ENCODE measurements at regions not wholly inside any gene's neighbourhood (a gene's known extent, or its start where the extent isn't known, plus 50 kb on each side); places are given as distances from the start of the nearest gene placed in this dataset.

DNA sequence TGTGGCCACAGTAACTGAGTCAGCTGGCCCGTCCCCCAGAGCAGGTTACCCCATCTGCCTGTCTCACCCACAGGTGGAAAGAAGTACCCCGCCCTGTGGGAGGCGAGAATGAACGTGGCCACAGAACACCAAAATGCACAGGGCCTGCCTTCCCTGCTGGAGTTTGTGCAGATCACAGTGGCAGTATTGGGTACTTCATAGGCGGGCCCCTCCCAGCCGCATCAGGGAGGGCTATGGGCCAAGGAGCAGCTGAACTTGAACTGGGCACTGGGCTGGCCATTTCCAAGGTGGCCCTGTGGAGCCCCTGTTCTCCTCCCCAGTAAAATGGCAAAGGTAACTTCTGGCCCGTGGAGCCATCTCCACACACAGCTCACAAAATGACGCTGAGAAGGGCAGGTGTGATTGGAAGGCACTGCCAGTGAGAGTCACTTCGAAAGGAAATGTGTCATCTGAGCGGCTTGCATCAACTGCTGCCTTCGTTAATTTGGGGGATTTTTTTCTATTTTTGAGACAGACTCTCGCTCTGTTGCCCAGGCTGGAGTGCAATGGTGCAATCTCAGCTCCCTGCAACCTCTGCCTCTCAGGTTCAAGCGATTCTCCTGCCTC is 162.9 kb downstream of the ENGASE start:
- H3K4me3 Mint-ChIP-seq, result no peak overlapping the region
- no peaks in the 10 kb centered on the region for H3K36me3 Mint-ChIP-seq (ENCODE audit: low read depth)
- no peaks in the 10 kb centered on the region for H3K9me3 Mint-ChIP-seq
- intact Hi-C loops (cut with micrococcal nuclease), result no loop called here
- peaks cover 2% of the 10 kb centered on the region for H3K27me3 Mint-ChIP-seq
- H3K4me1 Mint-ChIP-seq, result no peaks in the 10 kb centered on the region
- DNase-seq, result no peak
- no peak overlapping the region for H3K27ac Mint-ChIP-seq

GRCh38 chr17:79235808-79236207 is 161.2 kb downstream of the ENGASE start:
- Mint-ChIP-seq H3K27ac (no peak overlapping the region), H3K9me3 (no peaks in the 10 kb centered on the region), H3K27me3 (peaks cover 2% of the 10 kb centered on the region), H3K4me3 (no peak overlapping the region), H3K4me1 (no peaks in the 10 kb centered on the region), H3K36me3 (ENCODE audit: low read depth) (no peaks in the 10 kb centered on the region)
- DNase-seq, result no peak
- intact Hi-C loops (cut with micrococcal nuclease), result no loop called here

GRCh38 chr17:79233916-79234551 is 159.4 kb downstream of the ENGASE start:
- Mint-ChIP-seq H3K4me3 (no peak overlapping the region), H3K9me3 (no peaks in the 10 kb centered on the region), H3K4me1 (no peaks in the 10 kb centered on the region), H3K36me3 (ENCODE audit: low read depth) (no peaks in the 10 kb centered on the region), H3K27ac (no peak overlapping the region), H3K27me3 (no peaks in the 10 kb centered on the region)
- no peak for DNase-seq
- intact Hi-C loops (cut with micrococcal nuclease), result no loop called here

- Mint-ChIP-seq H3K27me3 (no peaks in the 10 kb centered on the region), H3K36me3 (ENCODE audit: low read depth) (no peaks in the 10 kb centered on the region), H3K9me3 (no peaks in the 10 kb centered on the region), H3K27ac (no peak overlapping the region), H3K4me1 (no peaks in the 10 kb centered on the region), H3K4me3 (no peak overlapping the region)
- intact Hi-C loops (cut with micrococcal nuclease), result no loop called here
- DNase-seq, result no peak
Measured at GRCh38 chr17:79232957-79233356, 158.3 kb downstream of the ENGASE start.

GRCh38 chr17:79231766-79232287 is 157.2 kb downstream of the ENGASE start:
- H3K4me1 Mint-ChIP-seq, result no peaks in the 10 kb centered on the region
- H3K27me3 Mint-ChIP-seq, result no peaks in the 10 kb centered on the region
- no peak overlapping the region for H3K4me3 Mint-ChIP-seq
- intact Hi-C loops (cut with micrococcal nuclease), result no loop called here
- H3K36me3 Mint-ChIP-seq (ENCODE audit: low read depth), result no peaks in the 10 kb centered on the region
- no peaks in the 10 kb centered on the region for H3K9me3 Mint-ChIP-seq
- no peak for DNase-seq
- H3K27ac Mint-ChIP-seq, result no peak overlapping the region

DNA sequence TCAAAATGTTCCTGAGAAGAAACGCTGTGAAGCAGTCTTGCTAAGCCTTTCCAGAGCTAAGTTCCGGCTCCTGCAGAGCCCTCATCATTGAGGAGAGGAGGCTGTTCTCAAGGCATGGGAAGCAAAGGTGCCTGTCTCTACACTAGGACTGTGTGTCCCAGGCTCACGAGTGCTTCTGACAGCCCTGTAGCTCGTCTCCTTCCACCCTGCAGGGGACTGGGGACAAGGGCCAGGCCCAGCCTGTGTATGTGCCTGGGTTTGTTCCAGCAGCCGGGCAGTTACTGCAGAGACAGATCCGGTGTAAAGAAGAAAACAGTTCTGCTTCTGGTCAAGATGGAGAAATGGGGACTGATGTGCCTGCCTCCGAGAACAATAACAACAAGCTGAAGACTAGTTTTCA is 156.0 kb downstream of the ENGASE start:
- Mint-ChIP-seq H3K36me3 (ENCODE audit: low read depth) (no peaks in the 10 kb centered on the region), H3K4me3 (no peak overlapping the region), H3K9me3 (no peaks in the 10 kb centered on the region), H3K4me1 (no peaks in the 10 kb centered on the region), H3K27ac (no peak overlapping the region), H3K27me3 (no peaks in the 10 kb centered on the region)
- intact Hi-C loops (cut with micrococcal nuclease), result no loop called here
- DNase-seq, result no peak

DNA sequence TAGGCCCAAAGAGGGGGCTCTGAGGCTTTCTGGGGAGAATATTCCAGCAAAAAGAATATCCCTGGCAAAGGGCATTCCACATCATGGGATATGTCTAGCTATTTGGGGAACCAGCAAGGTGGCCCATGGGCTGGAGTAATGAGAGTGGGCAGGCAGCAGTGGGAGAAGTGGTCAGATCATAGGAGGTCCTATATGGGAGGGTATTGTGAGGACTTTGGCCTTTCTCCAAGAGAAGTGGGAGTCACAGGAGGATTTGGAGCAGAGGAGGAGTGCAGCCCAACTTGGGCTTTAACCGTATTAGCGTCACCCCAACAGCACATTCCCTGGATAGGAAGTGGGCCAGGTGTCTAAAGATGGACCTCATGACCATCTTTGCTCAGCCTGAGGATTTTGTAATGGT is 151.4 kb downstream of the ENGASE start:
- Mint-ChIP-seq H3K9me3 (no peaks in the 10 kb centered on the region), H3K27me3 (peaks cover 9% of the 10 kb centered on the region), H3K4me3 (no peak overlapping the region), H3K36me3 (ENCODE audit: low read depth) (no peaks in the 10 kb centered on the region), H3K27ac (no peak overlapping the region), H3K4me1 (no peaks in the 10 kb centered on the region)
- intact Hi-C loops (cut with micrococcal nuclease), result no loop called here
- no peak for DNase-seq

DNA sequence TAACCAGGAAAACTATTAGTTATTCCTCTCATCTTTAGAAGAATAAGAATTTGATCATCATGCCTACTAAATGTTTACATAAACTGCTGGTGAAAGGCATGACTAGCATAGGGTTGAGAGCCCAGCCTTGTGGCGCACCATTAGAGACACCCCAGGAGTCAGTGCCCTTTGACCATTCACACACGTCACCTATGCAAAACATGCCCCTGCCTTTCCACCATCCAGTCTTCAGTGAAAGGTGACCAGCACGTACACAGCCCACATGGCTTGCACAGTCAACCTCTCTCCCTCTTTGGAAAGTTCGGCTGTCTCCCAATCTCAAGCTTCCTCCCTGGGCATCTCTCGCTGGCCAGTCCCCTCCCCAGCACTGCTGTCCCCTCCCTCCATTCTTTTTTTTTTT is 150.3 kb downstream of the ENGASE start:
- Mint-ChIP-seq H3K9me3 (no peaks in the 10 kb centered on the region), H3K36me3 (ENCODE audit: low read depth) (no peaks in the 10 kb centered on the region), H3K27me3 (peaks cover 15% of the 10 kb centered on the region), H3K4me1 (peaks cover 4% of the 10 kb centered on the region), H3K27ac (no peak overlapping the region), H3K4me3 (no peak overlapping the region)
- intact Hi-C loops (cut with micrococcal nuclease), result no loop called here
- DNase-seq, result no peak

DNA sequence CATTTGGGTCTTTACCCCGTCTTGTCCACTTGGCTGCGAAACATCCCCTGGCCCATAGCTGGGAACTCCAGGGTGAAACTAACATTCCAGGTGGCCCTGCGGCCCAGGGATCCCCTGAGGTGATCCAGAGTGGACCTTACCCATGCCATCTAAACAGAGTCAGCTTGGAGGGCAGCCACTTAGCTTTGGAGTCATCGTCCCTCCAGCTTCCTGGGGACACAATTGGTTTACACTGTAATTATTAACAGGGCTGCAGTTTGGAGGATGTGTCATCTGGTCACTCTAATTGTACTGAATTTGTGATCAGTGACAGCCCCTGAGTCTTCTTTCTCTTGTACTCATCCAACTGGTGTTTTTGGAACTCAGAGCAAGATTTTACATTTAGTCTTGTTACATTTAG is 149.9 kb downstream of the ENGASE start:
- Mint-ChIP-seq H3K4me3 (no peak overlapping the region), H3K9me3 (no peaks in the 10 kb centered on the region), H3K4me1 (peaks cover 4% of the 10 kb centered on the region), H3K27me3 (peaks cover 15% of the 10 kb centered on the region), H3K36me3 (ENCODE audit: low read depth) (no peaks in the 10 kb centered on the region), H3K27ac (no peak overlapping the region)
- DNase-seq, result no peak
- intact Hi-C loops (cut with micrococcal nuclease), result no loop called here

GRCh38 chr17:79223953-79224352 is 149.3 kb downstream of the ENGASE start:
- Mint-ChIP-seq H3K36me3 (ENCODE audit: low read depth) (no peaks in the 10 kb centered on the region), H3K27ac (no peak overlapping the region), H3K4me3 (no peak overlapping the region), H3K9me3 (no peaks in the 10 kb centered on the region), H3K27me3 (peaks cover 20% of the 10 kb centered on the region), H3K4me1 (peaks cover 4% of the 10 kb centered on the region)
- DNase-seq, result no peak
- intact Hi-C loops (cut with micrococcal nuclease), result no loop called here

- DNase-seq, result no peak
- intact Hi-C loops (cut with micrococcal nuclease), result no loop called here
- no peak overlapping the region for H3K4me3 Mint-ChIP-seq
- H3K27me3 Mint-ChIP-seq, result peaks cover 20% of the 10 kb centered on the region
- no peaks in the 10 kb centered on the region for H3K36me3 Mint-ChIP-seq (ENCODE audit: low read depth)
- peaks cover 4% of the 10 kb centered on the region for H3K4me1 Mint-ChIP-seq
- no peak overlapping the region for H3K27ac Mint-ChIP-seq
- H3K9me3 Mint-ChIP-seq, result no peaks in the 10 kb centered on the region
Measured at GRCh38 chr17:79223471-79223870, 148.8 kb downstream of the ENGASE start.

- no peak for DNase-seq
- Mint-ChIP-seq H3K4me3 (no peak overlapping the region), H3K27ac (no peak overlapping the region), H3K4me1 (peaks cover 4% of the 10 kb centered on the region), H3K9me3 (no peaks in the 10 kb centered on the region), H3K36me3 (ENCODE audit: low read depth) (no peaks in the 10 kb centered on the region), H3K27me3 (peaks cover 20% of the 10 kb centered on the region)
- intact Hi-C loops (cut with micrococcal nuclease), result no loop called here
Measured at GRCh38 chr17:79221597-79221996, 147.0 kb downstream of the ENGASE start.

DNA sequence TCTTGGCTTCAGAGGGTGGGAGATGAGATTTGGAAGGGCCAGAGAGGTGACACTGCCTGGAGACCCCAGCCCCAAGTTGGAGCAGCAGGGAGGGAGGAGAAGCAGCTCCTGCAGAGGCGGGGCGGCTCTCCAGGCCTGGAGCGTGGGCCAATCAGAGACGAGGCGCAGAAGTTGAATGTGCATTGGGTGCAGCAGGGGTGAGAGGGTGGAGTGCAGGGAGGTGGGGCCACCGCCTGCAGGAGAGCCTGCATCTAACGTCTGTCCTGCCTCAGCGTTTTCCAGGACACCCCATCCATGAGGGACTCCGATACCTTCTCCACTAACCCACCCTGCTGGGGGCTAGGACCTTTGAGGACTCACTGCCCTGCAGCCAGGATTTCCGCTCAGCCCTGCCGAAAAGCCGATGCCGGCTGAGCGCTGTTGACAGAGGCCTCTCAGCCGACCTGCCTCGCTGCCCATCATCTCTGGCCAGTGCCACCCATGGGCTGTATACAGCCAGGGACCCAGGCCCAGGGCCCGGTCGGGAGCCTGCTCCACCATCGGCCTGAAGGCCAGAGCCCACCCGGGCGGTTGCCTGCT is 146.2 kb downstream of the ENGASE start:
- intact Hi-C loops (cut with micrococcal nuclease), result no loop called here
- peaks cover 4% of the 10 kb centered on the region for H3K4me1 Mint-ChIP-seq
- H3K4me3 Mint-ChIP-seq, result peak overlapping the region; percentile 7
- H3K36me3 Mint-ChIP-seq (ENCODE audit: low read depth), result no peaks in the 10 kb centered on the region
- no peak for DNase-seq
- H3K9me3 Mint-ChIP-seq, result no peaks in the 10 kb centered on the region
- no peak overlapping the region for H3K27ac Mint-ChIP-seq
- peaks cover 20% of the 10 kb centered on the region for H3K27me3 Mint-ChIP-seq

GRCh38 chr17:79220201-79220712 is 145.6 kb downstream of the ENGASE start:
- peak overlapping the region; percentile 25 for H3K27ac Mint-ChIP-seq
- peaks cover 20% of the 10 kb centered on the region for H3K27me3 Mint-ChIP-seq
- H3K36me3 Mint-ChIP-seq (ENCODE audit: low read depth), result no peaks in the 10 kb centered on the region
- intact Hi-C loops (cut with micrococcal nuclease), result no loop called here
- H3K4me1 Mint-ChIP-seq, result peaks cover 4% of the 10 kb centered on the region
- H3K9me3 Mint-ChIP-seq, result no peaks in the 10 kb centered on the region
- peak overlapping the region; percentile 7 for H3K4me3 Mint-ChIP-seq
- no peak for DNase-seq
